Mesothelial cell of epicardium (in vitro differentiated cells): ENCODE measurements at regions not wholly inside any gene's neighbourhood (a gene's known extent, or its start where the extent isn't known, plus 50 kb on each side); places are given as distances from the start of the nearest gene placed in this dataset.
A peak's percentile ranks its signal among the peaks of the same experiment; 100 is the strongest.
"Not testable (repeated sequence)": the region's sequence is repeated elsewhere in the genome, so short reads cannot be mapped to it uniquely, and the experiment has no call there.

Experiments used
- DNase-seq, 2 experiments: peaks; one replicate each; pipeline ENCODE4 v3.0.0; 2021; ENCODE audit warnings: low spot score in 2 of 2; ENCODE audit not compliant: unreplicated experiment in 2 of 2
- H3K27ac Mint-ChIP-seq: 2 replicates; pipeline ENCODE4 v1.8.0; 2021; ENCODE audit warnings: mixed read lengths
- H3K27me3 Mint-ChIP-seq: 2 replicates; pipeline ENCODE4 v1.8.0; 2021; ENCODE audit warnings: low read depth, mixed read lengths
- H3K36me3 Mint-ChIP-seq: 2 replicates; pipeline ENCODE4 v1.8.0; 2021; ENCODE audit warnings: mixed read lengths
- H3K4me1 Mint-ChIP-seq: 2 replicates; pipeline ENCODE4 v1.8.0; 2021; ENCODE audit warnings: mixed read lengths
- H3K4me3 Mint-ChIP-seq: 2 replicates; pipeline ENCODE4 v1.8.0; 2021; ENCODE audit warnings: mild to moderate bottlenecking, moderate library complexity, mixed read lengths
- H3K9me3 Mint-ChIP-seq: 2 replicates; pipeline ENCODE4 v1.8.0; 2021; ENCODE audit warnings: mixed read lengths
- TF ChIP-seq, protein P1 (sequence below): fragments of 200-600 bp; sonication (generic); IDR thresholded peaks from one replicate; pipeline ENCODE4 v1.5.0; 2021; ENCODE audit warnings: antibody characterized with exemption; ENCODE audit not compliant: unreplicated experiment

DNA sequence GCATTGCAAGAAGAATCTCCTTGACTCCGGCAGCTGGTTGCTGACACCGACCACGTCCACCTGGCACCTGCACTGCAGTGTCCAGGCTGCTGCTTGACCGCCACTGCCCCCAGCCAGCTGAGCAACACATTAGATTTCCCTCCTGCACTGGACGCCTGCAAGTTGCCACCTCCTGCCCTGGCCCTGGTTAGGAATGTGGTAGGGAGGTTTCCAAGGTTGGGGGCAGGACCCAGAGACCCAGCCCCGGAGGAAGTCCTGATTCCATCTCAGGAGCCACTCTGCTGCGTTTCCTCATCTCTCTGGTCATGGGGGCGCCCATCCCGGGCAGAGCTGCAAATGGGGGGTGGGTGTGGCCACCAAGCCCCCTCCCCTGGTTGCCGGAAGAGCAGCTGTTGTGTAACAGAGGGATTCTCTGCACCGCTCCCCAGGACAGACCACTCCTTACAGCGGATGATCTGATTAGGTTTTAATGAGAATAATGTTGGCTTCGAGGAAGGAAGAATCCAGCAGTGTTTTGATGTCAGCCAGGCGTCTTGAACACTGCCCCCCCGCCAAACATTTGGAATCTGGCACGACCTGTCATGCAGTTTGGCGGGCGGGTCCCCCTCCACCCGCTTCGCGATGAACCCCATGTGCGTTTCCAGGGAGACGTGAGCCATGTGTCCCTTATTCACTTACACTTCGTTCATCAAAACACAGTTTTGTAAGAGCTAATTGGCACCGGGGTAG is 205.1 kb downstream of the NPIPB11 start:
- Mint-ChIP-seq H3K4me1 (peaks cover 50% of the 10 kb centered on the region), H3K9me3 (peaks cover 10% of the 10 kb centered on the region), H3K27ac (peak overlapping the region; percentile 95), H3K4me3 (peak overlapping the region; percentile 17)
- not testable (repeated sequence) for DNase-seq, H3K36me3 Mint-ChIP-seq, H3K27me3 Mint-ChIP-seq

DNA sequence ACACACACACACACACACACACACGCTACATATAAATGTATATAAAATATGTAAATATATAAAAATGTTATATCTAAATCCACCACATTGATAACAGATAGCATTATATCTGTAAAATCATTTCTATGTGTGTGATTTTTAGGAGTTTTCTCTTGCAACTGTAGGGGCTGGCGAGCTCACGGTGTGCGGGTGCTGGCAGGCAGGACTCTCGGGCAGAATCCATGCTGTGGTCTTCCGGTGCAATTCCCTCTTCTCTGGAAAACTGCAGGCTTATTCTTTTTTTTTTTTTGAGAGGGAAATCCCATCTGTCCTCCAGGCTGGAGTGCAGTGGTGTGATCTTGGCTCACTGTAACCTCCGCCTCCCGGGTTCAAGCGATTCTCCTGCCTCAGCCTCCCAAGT is 205.8 kb downstream of the NPIPB11 start:
- not testable (repeated sequence) for H3K36me3 Mint-ChIP-seq, DNase-seq, H3K9me3 Mint-ChIP-seq, H3K4me3 Mint-ChIP-seq, H3K27me3 Mint-ChIP-seq
- H3K27ac Mint-ChIP-seq = peak overlapping the region; percentile 96
- peaks cover 50% of the 10 kb centered on the region for H3K4me1 Mint-ChIP-seq

DNA sequence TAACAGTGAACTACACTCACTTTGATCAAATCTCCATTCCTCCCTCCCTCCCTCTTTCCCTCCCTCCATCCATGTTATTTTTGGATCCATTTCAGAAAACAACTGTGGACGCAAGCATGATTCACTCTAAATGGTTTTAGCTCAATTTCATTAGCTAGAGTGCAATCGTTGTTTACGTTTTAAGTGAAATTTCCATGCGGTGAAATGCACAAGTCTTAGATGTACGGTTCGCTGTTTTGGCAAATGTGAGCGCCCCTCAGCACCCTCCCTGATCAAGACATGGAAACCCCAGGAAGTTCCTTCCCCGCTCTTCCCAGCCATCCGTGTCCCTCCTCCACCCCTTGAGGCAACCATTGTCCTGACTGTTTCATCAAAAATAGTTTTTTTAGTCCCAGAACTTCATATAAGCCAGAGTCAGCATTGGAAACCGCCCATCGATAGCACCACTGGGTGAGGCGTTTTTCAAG is 206.3 kb downstream of the NPIPB11 start:
- Mint-ChIP-seq H3K4me1 (peaks cover 54% of the 10 kb centered on the region), H3K27ac (peak overlapping the region; percentile 96), H3K4me3 (peak overlapping the region; percentile 11)
- not testable (repeated sequence) for H3K9me3 Mint-ChIP-seq, H3K36me3 Mint-ChIP-seq, DNase-seq, H3K27me3 Mint-ChIP-seq

DNA sequence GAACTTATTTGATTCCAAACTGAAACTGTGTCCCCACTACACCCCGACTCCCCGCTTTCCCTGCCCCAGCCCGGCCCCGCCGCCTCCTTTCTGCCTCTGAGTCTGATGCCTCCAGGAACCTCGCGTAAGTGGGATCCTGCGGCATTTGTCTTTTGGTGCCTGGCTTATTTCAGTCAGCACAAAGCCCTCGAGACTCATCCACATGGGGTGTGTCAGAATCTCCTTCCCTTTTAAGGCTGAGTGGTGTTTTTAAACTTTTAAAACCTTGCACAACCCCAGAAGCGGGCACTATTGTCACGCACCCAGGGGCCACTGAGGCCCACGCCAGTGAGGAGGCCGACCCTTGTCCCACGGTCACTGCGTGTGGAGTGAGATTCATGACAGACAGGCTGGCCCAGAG is 206.9 kb downstream of the NPIPB11 start:
- H3K27me3 Mint-ChIP-seq, DNase-seq, H3K9me3 Mint-ChIP-seq, H3K36me3 Mint-ChIP-seq: not testable (repeated sequence)
- Mint-ChIP-seq H3K27ac (peak overlapping the region; percentile 96), H3K4me3 (peak overlapping the region; percentile 43), H3K4me1 (peaks cover 56% of the 10 kb centered on the region)

DNA sequence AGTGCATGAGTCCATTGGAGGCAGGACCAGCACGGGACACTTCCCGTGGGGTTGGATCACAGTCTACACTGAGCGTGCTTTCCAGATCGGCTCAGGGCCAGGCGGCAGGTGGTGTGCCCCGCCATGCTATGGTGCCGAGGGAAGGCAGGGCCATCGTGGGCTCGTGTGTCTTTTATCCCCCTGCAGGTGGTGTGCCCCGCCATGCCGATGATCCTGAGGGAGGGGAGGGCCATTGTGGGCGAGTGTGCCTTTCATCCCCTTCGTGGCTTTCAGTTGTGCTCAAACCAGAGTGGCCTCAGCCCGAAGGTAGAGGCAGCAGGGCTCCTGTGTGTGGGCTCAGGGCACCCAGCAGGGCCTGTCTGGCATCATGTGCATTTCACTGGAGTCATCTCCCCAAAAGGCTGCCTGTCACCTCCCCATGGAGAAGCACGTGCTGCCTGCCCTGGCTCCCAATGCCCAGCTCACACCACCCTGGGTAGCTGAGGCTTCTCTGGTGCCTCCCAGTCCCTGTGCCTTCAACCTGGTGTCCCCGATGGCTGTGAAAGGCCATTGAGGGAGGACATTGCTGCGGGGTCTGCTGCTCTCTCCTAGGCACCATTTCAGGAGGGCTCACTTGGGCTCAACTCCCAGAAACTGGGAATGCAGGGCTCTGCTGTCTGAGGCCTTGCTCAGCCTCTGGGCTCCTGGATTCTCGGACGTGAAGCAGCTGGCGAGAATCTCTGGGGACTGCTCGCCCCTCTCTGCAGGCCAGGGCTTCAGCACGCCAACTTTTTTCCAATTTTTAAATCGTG is 207.6 kb downstream of the NPIPB11 start:
- peak overlapping the region; percentile 96 for H3K27ac Mint-ChIP-seq
- H3K27me3 Mint-ChIP-seq = no peaks in the 10 kb centered on the region
- no peak for DNase-seq
- H3K4me3 Mint-ChIP-seq = no peak overlapping the region
- TF ChIP-seq, protein P1, sequence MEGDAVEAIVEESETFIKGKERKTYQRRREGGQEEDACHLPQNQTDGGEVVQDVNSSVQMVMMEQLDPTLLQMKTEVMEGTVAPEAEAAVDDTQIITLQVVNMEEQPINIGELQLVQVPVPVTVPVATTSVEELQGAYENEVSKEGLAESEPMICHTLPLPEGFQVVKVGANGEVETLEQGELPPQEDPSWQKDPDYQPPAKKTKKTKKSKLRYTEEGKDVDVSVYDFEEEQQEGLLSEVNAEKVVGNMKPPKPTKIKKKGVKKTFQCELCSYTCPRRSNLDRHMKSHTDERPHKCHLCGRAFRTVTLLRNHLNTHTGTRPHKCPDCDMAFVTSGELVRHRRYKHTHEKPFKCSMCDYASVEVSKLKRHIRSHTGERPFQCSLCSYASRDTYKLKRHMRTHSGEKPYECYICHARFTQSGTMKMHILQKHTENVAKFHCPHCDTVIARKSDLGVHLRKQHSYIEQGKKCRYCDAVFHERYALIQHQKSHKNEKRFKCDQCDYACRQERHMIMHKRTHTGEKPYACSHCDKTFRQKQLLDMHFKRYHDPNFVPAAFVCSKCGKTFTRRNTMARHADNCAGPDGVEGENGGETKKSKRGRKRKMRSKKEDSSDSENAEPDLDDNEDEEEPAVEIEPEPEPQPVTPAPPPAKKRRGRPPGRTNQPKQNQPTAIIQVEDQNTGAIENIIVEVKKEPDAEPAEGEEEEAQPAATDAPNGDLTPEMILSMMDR = no peak
- peaks cover 53% of the 10 kb centered on the region for H3K4me1 Mint-ChIP-seq
- no peaks in the 10 kb centered on the region for H3K36me3 Mint-ChIP-seq
- no peaks in the 10 kb centered on the region for H3K9me3 Mint-ChIP-seq

DNA sequence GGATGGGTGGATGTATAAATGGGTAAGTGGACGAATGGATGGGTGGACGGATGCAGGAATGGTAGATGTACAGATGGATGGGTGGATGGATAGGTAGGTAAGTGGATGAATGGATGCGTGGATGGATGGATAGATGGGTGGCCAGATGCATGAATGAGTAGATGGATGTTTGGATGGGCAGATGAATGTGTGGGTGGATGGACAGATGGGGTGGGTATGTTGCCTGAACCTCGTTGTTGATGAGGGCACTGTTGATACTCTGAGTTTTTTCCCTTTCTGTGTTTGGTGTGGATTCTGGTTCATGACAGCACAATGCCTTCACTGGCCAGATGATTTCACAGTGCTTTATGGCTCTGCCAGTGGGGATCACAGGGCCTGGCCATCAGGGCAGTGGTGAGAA is 208.3 kb downstream of the NPIPB11 start:
- DNase-seq = no peak
- H3K9me3 Mint-ChIP-seq = no peaks in the 10 kb centered on the region
- peaks cover 55% of the 10 kb centered on the region for H3K4me1 Mint-ChIP-seq
- H3K27ac Mint-ChIP-seq = peak overlapping the region; percentile 52
- H3K36me3 Mint-ChIP-seq = no peaks in the 10 kb centered on the region
- no peak overlapping the region for H3K4me3 Mint-ChIP-seq
- TF ChIP-seq, protein P1 = no peak
- H3K27me3 Mint-ChIP-seq = no peaks in the 10 kb centered on the region

DNA sequence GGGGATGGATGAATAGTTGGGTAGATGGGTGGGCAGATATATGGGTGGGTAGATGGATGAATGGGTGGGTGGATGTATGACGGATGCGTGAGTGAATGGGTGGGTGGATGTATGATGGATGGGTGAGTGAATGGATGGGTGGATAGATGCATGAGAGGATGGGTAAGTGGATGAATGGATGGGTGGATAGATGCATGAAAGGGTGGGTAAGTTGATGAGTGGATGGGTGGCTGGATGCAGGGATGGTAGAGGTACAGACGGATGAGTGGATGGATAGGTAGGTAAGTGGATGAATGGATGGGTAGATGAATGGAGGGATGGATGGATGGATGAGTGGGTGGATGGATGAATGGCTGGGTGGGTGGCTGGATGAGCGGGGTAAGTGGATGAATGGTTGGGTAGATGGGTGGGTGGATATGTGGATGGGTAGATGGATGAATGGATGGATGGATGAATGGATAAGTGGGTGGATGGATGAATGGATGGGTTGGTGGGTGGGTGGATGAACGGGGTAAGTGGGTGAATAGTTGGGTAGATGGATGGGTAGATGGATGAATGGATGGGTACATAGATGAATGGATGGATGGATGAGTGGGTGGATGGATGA is 208.9 kb downstream of the NPIPB11 start:
- H3K27me3 Mint-ChIP-seq, H3K27ac Mint-ChIP-seq, H3K4me3 Mint-ChIP-seq, H3K9me3 Mint-ChIP-seq, H3K36me3 Mint-ChIP-seq: not testable (repeated sequence)
- DNase-seq = peak in 1 of 2 experiments; percentile 7
- H3K4me1 Mint-ChIP-seq = peaks cover 49% of the 10 kb centered on the region

DNA sequence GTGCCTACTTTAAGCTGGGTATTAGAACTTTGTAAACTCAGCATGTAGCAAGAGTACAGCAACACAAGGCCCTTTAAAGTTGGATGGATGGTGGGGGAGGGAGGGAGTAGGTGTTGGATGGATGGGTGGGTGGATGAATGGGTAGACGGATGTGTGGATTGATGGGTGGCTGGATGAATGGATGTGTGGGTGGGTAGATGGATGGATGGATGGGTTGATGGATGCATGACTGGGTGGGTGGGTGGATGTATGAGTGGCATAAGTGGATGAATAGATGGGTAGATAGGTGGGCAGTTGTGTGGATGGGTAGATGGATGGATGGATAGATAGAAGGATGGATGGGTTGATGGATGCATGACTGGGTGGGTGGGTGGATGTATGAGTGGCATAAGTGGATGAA is 209.8 kb downstream of the NPIPB11 start:
- H3K27ac Mint-ChIP-seq, H3K36me3 Mint-ChIP-seq, H3K4me3 Mint-ChIP-seq, H3K9me3 Mint-ChIP-seq, H3K27me3 Mint-ChIP-seq, DNase-seq: not testable (repeated sequence)
- H3K4me1 Mint-ChIP-seq = peaks cover 41% of the 10 kb centered on the region

DNA sequence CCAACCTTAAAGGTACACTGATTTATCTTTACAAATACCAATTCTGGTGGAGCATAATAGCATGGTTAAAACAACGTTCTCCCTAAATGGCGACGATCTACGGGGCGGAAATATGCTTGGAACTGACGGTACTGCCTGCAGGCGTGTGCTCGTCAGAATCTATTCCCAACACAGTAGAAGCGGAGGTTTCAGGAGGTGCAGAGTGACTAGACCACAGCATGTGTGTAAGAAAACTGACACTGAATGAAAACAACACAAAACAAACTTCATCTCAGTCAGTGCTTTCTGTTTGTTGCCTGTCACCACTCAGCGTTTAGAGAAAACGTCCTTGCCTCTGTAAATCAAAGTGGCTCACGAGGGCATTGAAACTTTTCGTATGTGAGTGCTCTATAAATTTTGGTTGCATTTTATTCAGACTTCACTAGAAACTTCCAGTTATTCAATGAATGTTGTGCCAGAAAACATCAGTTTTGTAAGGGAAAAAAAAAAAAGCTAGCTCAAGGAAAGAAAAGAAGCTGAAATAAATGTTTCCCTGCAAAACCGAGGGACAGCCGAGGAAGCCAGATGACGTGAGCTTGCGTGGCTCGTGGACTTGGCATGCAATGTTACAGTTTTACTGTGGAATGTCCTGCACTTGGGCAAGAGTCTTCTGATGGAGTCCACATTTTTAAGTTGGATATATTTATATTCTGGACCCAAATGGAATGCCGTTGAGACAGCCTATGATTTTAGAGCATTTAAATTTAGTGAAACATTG is 210.4 kb downstream of the LAT start:
- peak overlapping the region; percentile 17 for H3K27ac Mint-ChIP-seq

DNA sequence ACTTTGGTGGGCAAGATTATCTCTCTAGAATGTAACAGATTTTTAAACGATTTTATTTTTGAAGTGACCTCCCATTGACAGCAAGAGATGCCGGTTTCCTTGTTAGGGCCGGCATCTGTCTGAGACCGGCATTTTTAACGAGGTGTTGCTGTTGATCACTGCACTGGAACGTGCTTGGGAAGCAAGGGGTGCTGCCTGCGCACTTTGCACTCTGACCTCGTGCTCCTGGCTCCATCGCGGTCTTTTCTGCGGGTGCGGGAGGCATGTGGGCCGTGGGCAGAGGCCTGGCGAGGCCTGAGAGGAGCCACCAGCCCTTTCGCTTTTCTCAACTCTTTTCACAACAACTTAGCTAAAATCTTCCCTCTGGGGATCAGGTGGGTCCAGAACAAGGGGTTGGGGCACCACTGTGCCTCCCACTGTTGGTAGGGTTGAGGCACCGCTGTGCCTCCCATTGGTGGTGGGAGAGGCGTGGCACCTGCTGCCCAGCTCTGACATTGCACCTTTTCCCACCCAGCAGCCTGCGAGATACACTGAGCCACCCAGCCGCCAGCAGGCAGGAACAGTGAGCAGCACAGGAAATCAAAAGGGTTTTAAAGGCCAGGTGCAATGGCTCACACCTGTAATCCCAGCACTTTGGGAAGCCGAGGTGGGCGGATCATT is 209.5 kb downstream of the LAT start:
- not testable (repeated sequence) for H3K36me3 Mint-ChIP-seq, H3K9me3 Mint-ChIP-seq, H3K27ac Mint-ChIP-seq, H3K4me3 Mint-ChIP-seq, H3K27me3 Mint-ChIP-seq
- H3K4me1 Mint-ChIP-seq = peaks cover 19% of the 10 kb centered on the region
- peak in 1 of 2 experiments; percentile 10 for DNase-seq

More for the DNA sequence above, 210.4 kb downstream of the LAT start:
- H3K27me3 Mint-ChIP-seq, H3K9me3 Mint-ChIP-seq, H3K4me3 Mint-ChIP-seq, H3K36me3 Mint-ChIP-seq: not testable (repeated sequence)
- DNase-seq = peak in 1 of 2 experiments; percentile 21
- peaks cover 27% of the 10 kb centered on the region for H3K4me1 Mint-ChIP-seq

DNA sequence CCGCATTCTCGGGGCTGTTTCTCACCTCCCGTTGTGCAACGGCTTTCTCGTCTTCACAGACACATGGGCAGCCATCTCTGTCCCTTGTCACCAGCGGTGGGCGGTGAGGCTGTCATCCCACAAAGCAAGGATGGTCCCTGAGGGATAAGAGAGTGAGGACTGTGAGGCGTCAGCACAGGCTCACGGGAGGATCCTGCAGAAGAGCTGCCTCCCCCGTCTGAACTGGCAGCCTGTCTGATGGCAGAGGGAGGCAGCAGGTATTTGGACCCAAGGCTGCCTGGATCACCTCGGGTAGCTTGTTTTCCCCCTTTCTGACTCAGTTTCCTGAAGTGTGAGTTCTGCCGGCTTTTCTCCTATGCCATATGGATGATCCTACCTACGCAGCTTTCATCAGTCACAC is 208.8 kb downstream of the LAT start:
- not testable (repeated sequence) for H3K27ac Mint-ChIP-seq, H3K4me3 Mint-ChIP-seq, H3K36me3 Mint-ChIP-seq, H3K27me3 Mint-ChIP-seq, H3K9me3 Mint-ChIP-seq
- peak in 1 of 2 experiments; percentile 29 for DNase-seq
- H3K4me1 Mint-ChIP-seq = peaks cover 15% of the 10 kb centered on the region
